ENCODE measurements at regions not wholly inside any gene's neighbourhood (a gene's known extent, or its start where the extent isn't known, plus 50 kb on each side); places are given as distances from the start of the nearest gene placed in this dataset.

DNA sequence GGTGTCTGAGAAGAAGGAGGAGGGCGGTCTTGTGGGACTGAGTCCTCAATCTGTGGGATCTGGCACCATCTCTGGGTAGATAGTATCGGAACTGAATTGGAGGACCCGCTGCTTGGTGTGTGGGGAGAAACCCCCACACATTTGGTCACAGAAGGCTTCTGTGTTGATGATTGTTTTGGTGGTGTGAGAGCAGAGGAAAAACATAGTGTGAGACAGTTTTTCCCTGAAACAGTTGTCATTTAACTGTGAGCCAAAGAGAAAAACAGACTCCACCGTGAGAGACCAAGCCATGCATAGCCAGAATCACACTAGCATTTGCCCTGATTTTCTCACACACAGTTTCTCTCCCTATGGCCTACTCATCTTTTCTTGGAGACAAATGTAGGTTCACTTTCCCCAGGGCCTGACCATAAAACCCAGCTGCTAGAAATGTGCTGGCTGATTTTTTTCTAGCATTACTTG is 91.4 kb upstream of the FLRT2 start:
- Histone ChIP-seq H3K27ac (no peak overlapping the region), H3K27me3 (no peaks in the 10 kb centered on the region), H3K4me3 (no peak overlapping the region)

DNA sequence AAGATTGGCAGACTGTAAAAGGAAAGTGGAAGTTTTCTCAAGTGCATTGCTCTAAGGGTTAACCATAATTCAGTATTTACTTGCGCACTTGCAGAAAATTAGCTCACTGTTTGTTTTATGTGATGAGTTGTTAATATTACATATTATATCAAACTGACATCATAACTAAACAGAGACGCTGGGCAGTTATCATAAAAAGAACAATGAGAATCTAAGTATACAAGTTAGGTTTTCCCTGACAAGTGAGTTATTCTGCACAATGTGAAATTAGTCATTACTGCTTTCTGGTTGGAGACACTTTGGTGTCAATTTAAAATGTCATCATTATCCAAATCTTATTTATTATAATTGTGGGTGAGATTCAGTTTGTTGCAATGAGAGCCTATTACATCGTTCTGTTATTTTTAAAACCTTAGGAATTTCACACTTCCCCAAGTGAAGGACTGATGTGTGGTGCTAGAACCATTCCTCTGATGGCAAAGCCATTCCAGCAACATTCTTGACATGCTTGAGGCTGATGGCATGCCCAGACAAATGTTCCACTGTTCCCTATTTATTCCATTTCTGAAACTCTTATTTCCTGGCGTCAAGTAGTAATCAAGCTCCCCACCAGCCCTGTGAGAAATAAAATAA is 90.1 kb upstream of the FLRT2 start:
- H3K4me3 ChIP-seq: no peak overlapping the region
- H3K27ac ChIP-seq: no peak overlapping the region
- H3K36me3 ChIP-seq: no peaks in the 10 kb centered on the region
- no peaks in the 10 kb centered on the region for H3K9me3 ChIP-seq
- WGBS, 2 donors: 77 to 82% methylated on average over 4 of the region's 4 CpGs
- TF ChIP-seq, protein P1, sequence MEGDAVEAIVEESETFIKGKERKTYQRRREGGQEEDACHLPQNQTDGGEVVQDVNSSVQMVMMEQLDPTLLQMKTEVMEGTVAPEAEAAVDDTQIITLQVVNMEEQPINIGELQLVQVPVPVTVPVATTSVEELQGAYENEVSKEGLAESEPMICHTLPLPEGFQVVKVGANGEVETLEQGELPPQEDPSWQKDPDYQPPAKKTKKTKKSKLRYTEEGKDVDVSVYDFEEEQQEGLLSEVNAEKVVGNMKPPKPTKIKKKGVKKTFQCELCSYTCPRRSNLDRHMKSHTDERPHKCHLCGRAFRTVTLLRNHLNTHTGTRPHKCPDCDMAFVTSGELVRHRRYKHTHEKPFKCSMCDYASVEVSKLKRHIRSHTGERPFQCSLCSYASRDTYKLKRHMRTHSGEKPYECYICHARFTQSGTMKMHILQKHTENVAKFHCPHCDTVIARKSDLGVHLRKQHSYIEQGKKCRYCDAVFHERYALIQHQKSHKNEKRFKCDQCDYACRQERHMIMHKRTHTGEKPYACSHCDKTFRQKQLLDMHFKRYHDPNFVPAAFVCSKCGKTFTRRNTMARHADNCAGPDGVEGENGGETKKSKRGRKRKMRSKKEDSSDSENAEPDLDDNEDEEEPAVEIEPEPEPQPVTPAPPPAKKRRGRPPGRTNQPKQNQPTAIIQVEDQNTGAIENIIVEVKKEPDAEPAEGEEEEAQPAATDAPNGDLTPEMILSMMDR (IDR thresholded peaks at IDR 0.05): no peak
- H3K27me3 ChIP-seq: no peaks in the 10 kb centered on the region
- peaks cover 0 to 14% (median 7%) of the 10 kb centered on the region in 4 donors for H3K4me1 ChIP-seq
- intact Hi-C loops (cut with DNase I): no loop called here
- DNase-seq: no peak

More for the DNA sequence above, 91.4 kb upstream of the FLRT2 start:
- Histone ChIP-seq H3K4me1 (peaks cover 0 to 11% (median 4%) of the 10 kb centered on the region in 4 donors), H3K9me3 (no peaks in the 10 kb centered on the region), H3K36me3 (no peaks in the 10 kb centered on the region)
- TF ChIP-seq POLR2AphosphoS5 (IDR thresholded peaks at IDR 0.05) (no peak), POLR2A (IDR thresholded peaks at IDR 0.05) (no peak), EP300 (IDR thresholded peaks at IDR 0.05) (no peak)
- TF ChIP-seq, protein P1 (IDR thresholded peaks at IDR 0.05): no peak
- DNase-seq: no peak
- intact Hi-C loops (cut with DNase I): no loop called here
- WGBS, 2 donors: 90% methylated on average over 4 of the region's 4 CpGs

- no peaks in the 10 kb centered on the region for H3K36me3 ChIP-seq
- peaks cover 0 to 18% (median 10%) of the 10 kb centered on the region in 4 donors for H3K4me1 ChIP-seq
- DNase-seq: no peak
- H3K27ac ChIP-seq: no peak overlapping the region
- intact Hi-C loops (cut with DNase I): no loop called here
- no peak overlapping the region for H3K4me3 ChIP-seq
- TF ChIP-seq POLR2A (IDR thresholded peaks at IDR 0.05): no peak
- TF ChIP-seq, protein P1 (IDR thresholded peaks at IDR 0.05): no peak
- no peak for TF ChIP-seq EP300 (IDR thresholded peaks at IDR 0.05)
- no peak for TF ChIP-seq POLR2AphosphoS5 (IDR thresholded peaks at IDR 0.05)
- no peaks in the 10 kb centered on the region for H3K27me3 ChIP-seq
- H3K9me3 ChIP-seq: no peaks in the 10 kb centered on the region
- WGBS, 2 donors: 50 to 68% methylated on average over 2 of the region's 2 CpGs
These were observed 87.9 kb upstream of the FLRT2 start for GRCh38 chr14:85441909-85442643.

DNA sequence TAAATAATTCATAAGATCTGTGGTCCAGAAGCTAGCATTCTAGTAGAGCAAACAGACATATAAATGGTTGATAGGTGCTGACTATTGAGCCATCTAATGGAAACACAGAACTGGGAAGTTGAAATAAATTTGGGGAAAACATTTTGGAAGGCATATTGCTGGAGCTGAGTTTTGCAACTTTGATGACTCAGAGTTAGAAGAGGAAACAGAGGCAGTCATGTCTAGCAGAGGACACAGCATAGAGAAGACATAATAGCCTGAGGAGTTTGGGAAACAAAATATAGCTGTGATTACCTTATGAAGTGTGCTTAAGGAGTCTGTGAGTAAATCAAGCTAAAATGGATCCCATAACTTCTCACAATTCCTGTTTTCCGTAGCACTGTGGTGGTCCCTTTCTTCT is 86.9 kb upstream of the FLRT2 start:
- intact Hi-C loops (cut with DNase I): no loop called here
- 89% methylated on average over 1 of the region's 1 CpG for WGBS, 2 donors
- DNase-seq: no peak

More for the DNA sequence above, 86.9 kb upstream of the FLRT2 start:
- no peak for TF ChIP-seq POLR2AphosphoS5 (IDR thresholded peaks at IDR 0.05)
- no peak for TF ChIP-seq POLR2A (IDR thresholded peaks at IDR 0.05)
- TF ChIP-seq EP300 (IDR thresholded peaks at IDR 0.05): no peak
- TF ChIP-seq, protein P1 (IDR thresholded peaks at IDR 0.05): no peak
- Histone ChIP-seq H3K36me3 (no peaks in the 10 kb centered on the region), H3K9me3 (no peaks in the 10 kb centered on the region), H3K27me3 (no peaks in the 10 kb centered on the region), H3K4me3 (no peak overlapping the region), H3K27ac (no peak overlapping the region), H3K4me1 (peaks cover 0 to 18% (median 10%) of the 10 kb centered on the region in 4 donors)

Data from sigmoid colon (tissue), 6 donors.